ENCODE measurements at regions not wholly inside any gene's neighbourhood (a gene's known extent, or its start where the extent isn't known, plus 50 kb on each side); places are given as distances from the start of the nearest gene placed in this dataset.

DNA sequence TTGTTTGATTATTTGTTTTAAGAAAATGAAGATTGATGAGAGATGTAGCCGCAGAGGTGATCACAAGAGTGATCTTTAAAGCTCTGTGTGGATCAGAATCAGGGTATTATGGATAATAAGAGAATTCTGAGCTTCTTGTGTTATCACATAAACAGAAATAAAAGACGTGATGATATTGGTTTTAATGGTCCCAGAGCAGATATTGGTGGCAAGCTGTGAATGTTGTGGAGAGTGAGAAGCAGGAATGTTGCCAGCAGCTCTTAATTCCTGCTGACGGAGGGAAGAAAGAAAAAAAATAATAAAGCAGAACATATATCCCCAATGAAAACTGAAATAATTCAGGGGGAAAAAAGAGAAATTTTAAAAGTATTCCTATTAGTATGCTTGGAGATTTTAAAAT is 1015.9 kb downstream of the PCDH18 start:
- POLR2A ChIA-PET = no interaction called here
- DNase-seq (ENCODE audit: extremely low spot score) = no peak
- CTCF ChIA-PET = no interaction called here
- TF ChIP-seq, protein P1, sequence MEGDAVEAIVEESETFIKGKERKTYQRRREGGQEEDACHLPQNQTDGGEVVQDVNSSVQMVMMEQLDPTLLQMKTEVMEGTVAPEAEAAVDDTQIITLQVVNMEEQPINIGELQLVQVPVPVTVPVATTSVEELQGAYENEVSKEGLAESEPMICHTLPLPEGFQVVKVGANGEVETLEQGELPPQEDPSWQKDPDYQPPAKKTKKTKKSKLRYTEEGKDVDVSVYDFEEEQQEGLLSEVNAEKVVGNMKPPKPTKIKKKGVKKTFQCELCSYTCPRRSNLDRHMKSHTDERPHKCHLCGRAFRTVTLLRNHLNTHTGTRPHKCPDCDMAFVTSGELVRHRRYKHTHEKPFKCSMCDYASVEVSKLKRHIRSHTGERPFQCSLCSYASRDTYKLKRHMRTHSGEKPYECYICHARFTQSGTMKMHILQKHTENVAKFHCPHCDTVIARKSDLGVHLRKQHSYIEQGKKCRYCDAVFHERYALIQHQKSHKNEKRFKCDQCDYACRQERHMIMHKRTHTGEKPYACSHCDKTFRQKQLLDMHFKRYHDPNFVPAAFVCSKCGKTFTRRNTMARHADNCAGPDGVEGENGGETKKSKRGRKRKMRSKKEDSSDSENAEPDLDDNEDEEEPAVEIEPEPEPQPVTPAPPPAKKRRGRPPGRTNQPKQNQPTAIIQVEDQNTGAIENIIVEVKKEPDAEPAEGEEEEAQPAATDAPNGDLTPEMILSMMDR (IDR thresholded peaks at IDR 0.05; ENCODE audit: control extremely low read depth, extremely low read depth, low read depth, missing control alignments) = no peak

DNA sequence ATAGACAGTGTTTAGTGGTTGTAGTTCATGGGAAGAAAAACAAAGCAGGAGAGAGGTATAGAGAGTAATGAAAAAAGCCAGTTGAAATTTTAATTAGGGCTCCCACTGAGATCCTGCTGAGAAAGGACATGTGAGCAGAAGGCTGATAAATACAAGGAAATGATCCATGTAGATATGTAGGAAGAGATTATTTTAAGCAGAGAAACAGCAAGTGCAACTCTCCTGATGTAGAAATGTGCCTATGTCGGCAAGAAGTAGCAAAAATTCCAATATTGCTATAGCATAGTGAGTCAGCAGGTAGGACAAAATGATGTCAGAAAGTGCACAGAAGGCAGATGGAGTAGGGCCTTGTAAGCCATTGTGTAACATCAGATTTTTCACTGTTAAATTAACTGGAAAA is 1027.3 kb downstream of the PCDH18 start:
- DNase-seq (ENCODE audit: extremely low spot score) = no peak
- ChIA-PET CTCF (interaction anchor here (1.3 kb wide), 1 partner anchor 9 kb away, joined by 3 read pairs; no protein-coding TSS in a partner anchor), POLR2A (no interaction called here)
- TF ChIP-seq, protein P1 (IDR thresholded peaks at IDR 0.05; ENCODE audit: control extremely low read depth, extremely low read depth, low read depth, missing control alignments) = no peak

DNA sequence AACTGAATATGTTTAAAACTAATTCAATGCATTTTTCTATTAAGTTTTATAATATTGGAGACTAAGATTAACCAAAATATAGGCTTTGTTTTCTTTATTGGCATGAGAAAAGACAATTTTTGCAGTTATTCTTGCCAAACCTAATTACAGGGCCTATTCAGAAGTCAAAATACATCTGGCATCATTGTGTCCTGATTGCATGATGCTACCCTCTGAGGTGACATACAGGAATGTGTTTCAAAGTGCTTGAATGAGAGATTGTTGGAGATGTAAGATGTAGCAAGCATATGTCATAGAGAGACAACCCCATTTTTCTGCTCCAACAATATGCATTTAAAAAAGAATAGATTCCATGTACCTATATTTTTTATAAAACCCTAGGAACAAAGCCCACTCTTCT is 1036.4 kb downstream of the PCDH18 start:
- CTCF ChIA-PET = no interaction called here
- DNase-seq (ENCODE audit: extremely low spot score) = no peak
- TF ChIP-seq, protein P1 (IDR thresholded peaks at IDR 0.05; ENCODE audit: control extremely low read depth, extremely low read depth, low read depth, missing control alignments) = no peak
- POLR2A ChIA-PET = no interaction called here

DNA sequence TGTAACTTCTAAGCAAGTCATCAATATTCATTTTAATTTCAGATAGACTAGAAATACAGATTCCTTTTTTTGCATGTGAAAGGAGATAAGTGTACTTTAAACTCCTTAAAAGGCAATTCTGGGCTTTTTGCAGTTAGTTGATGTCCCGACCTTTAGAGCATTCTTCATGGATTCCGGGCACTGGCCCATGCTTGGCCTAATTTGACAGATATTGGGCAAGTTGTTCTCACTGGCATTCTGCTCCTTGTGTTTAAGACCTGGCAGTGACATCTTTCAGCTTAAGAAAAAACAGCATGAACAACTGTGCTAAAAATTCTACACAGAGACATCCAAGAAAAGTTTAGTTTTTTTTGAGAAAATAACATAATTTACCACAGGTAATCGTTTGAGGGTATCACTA is 1037.2 kb downstream of the PCDH18 start:
- ChIA-PET CTCF (no interaction called here), POLR2A (no interaction called here)
- TF ChIP-seq, protein P1 (IDR thresholded peaks at IDR 0.05; ENCODE audit: control extremely low read depth, extremely low read depth, low read depth, missing control alignments) = no peak
- DNase-seq (ENCODE audit: extremely low spot score) = no peak

DNA sequence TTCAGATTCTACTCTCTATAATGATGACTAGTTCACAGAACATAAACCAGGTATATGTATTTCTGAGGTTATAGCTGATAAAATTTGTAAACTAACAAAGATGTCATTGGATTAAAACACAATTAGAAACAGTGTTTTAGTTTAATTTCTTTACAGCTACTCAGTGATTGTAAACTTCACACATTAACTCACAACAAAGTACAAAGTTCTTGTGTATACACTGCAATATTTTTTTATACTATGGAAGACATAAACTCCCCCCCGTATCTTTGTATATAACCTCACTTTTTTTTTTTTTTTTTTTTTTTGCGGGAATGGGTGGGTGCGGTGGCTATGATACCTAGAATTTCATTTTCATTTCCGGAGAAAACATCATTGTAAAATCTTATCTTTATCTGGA is 1043.2 kb downstream of the PCDH18 start:
- CTCF ChIA-PET = no interaction called here
- TF ChIP-seq, protein P1 (IDR thresholded peaks at IDR 0.05; ENCODE audit: control extremely low read depth, extremely low read depth, low read depth, missing control alignments) = no peak
- DNase-seq (ENCODE audit: extremely low spot score) = no peak
- POLR2A ChIA-PET = no interaction called here

DNA sequence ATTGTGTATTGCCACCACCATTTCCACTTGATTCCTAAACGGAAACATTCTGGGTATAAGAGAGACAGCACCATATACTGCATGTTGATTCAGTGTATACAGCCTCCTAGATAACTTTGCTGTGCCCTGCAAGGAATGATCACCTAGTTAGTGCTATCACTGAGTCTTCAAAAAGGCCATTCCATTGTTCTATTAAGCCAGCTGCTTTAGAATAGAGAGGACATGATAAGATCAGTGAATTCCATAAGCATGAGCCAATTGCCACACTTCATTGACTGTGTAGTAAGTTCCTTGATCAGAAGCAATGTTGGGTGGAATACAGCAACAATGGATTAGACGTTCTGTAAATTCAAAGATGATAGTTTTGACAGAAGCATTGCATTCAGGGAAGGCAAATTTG is 1047.3 kb downstream of the PCDH18 start:
- TF ChIP-seq, protein P1 (IDR thresholded peaks at IDR 0.05; ENCODE audit: control extremely low read depth, extremely low read depth, low read depth, missing control alignments) = no peak
- POLR2A ChIA-PET = no interaction called here
- CTCF ChIA-PET = no interaction called here
- DNase-seq (ENCODE audit: extremely low spot score) = no peak

DNA sequence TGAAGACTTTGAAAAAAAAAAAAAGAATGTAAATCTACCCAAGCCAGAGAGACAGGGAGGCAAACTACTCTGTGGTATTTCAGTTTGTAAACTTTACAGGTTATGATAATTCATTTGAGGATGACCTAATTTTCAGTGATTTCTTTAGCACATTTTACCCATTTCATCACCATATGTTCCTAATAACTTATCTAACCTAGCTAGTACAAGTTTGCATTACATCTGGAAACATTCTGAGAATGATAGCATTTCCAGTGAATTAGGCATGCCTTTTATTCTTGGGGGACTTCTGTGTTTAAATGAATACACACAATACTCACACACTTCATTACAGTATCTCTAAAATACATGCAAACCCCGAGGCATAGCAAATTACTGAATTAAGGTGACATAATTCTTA is 1055.5 kb downstream of the PCDH18 start:
- CTCF ChIA-PET = no interaction called here
- POLR2A ChIA-PET = no interaction called here
- TF ChIP-seq, protein P1 (IDR thresholded peaks at IDR 0.05; ENCODE audit: control extremely low read depth, extremely low read depth, low read depth, missing control alignments) = no peak
- no peak for DNase-seq (ENCODE audit: extremely low spot score)

All from GM10248 (cell line).